GM04503 (cell line): ENCODE measurements at regions not wholly inside any gene's neighbourhood (a gene's known extent, or its start where the extent isn't known, plus 50 kb on each side); places are given as distances from the start of the nearest gene placed in this dataset.

Source experiments
- DNase-seq: peaks from one replicate; pipeline ENCODE4 v3.0.0-alpha.2; 2012; ENCODE audit warnings: low read depth

DNA sequence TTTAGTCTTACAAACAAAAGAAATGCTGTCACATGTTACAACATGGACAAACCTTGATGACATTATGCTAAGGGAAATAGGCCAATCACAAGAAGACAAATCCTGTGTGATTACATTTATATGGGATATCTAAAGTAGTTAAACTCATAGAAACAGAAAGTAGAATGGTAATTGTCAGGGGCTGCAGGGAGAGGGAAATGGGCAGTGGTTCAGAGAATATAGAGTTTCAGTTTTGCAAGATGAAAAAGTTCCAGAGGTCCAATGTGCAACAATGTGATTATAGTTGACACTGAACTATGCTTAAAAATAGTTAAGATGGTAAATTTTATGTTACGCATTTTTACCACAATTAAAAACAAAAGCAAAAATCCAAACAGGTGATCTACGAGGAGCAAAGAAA lies 265.5 kb downstream of the NDUFS4 start:
- no peak for DNase-seq

DNA sequence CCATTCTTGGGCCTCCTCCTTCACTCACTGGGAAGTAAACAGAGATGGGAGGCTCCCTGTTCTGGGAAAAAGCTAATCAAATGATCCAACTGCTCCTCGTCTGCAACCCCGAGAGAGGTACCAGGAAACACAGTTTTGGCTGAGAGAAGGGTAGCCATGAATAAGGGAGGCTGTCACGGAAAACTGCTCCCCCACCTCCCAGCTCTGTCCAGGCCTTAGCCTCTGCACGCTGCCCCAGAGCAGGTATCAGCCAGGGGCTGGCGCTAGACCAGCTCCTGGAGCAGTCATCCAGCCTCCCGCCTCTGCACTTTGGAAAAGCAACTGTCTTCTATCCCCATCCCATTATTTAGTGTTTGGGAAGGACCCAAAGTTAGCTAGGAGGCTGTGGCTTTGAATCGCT lies 266.1 kb downstream of the NDUFS4 start:
- DNase-seq, result no peak

GRCh38 chr5:53827211-53827651 lies 266.8 kb downstream of the NDUFS4 start:
- DNase-seq, result no peak

GRCh38 chr5:53831496-53831895 lies 271.1 kb downstream of the NDUFS4 start:
- no peak for DNase-seq
